ENCODE measurements at regions not wholly inside any gene's neighbourhood (a gene's known extent, or its start where the extent isn't known, plus 50 kb on each side); places are given as distances from the start of the nearest gene placed in this dataset.

DNA sequence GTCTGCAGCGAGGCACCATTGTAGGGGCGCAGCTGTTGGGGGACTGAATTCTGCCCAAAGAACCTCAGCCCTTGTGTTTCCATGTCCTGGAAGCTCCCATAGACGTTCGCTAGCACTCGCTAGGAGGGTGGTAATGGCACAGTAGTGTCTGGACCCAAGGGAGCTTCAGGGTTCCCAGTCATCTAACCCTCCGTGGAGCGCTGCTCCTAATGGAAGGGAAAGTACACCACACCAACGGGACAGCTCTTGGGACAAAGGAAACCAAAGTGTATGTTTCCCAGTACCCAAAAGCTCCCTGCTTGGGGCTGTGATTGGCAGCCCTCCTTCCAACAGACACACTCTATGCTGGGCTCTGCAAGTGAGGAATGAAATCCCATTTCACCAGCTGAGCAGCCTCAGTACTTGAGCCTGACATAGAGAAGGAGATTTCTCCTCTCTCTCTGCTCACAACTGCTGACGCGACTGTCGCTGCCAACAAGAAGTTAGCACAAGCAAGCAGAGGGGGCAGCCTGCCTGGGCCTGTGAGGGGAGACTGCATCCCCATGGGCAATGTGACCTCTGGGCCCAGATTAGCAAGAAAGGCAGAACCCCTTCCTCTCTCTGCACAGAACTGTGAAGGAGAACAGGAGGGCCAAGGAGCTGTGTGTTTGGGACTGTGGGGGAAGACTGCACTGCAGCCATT, 67.6 kb upstream of the SMARCAD1 start:
- intact Hi-C loops (cut with micrococcal nuclease; ENCODE audit: unreplicated experiment) = no loop called here
- 49% methylated on average over 11 of the region's 11 CpGs for WGBS (ENCODE audit: insufficient coverage, insufficient replicate concordance, low lambda C conversion rate, missing lambda C conversion rate)
- TF ChIP-seq, protein P1, sequence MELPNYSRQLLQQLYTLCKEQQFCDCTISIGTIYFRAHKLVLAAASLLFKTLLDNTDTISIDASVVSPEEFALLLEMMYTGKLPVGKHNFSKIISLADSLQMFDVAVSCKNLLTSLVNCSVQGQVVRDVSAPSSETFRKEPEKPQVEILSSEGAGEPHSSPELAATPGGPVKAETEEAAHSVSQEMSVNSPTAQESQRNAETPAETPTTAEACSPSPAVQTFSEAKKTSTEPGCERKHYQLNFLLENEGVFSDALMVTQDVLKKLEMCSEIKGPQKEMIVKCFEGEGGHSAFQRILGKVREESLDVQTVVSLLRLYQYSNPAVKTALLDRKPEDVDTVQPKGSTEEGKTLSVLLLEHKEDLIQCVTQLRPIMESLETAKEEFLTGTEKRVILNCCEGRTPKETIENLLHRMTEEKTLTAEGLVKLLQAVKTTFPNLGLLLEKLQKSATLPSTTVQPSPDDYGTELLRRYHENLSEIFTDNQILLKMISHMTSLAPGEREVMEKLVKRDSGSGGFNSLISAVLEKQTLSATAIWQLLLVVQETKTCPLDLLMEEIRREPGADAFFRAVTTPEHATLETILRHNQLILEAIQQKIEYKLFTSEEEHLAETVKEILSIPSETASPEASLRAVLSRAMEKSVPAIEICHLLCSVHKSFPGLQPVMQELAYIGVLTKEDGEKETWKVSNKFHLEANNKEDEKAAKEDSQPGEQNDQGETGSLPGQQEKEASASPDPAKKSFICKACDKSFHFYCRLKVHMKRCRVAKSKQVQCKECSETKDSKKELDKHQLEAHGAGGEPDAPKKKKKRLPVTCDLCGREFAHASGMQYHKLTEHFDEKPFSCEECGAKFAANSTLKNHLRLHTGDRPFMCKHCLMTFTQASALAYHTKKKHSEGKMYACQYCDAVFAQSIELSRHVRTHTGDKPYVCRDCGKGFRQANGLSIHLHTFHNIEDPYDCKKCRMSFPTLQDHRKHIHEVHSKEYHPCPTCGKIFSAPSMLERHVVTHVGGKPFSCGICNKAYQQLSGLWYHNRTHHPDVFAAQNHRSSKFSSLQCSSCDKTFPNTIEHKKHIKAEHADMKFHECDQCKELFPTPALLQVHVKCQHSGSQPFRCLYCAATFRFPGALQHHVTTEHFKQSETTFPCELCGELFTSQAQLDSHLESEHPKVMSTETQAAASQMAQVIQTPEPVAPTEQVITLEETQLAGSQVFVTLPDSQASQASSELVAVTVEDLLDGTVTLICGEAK (IDR thresholded peaks at IDR 0.05; ENCODE audit: borderline replicate concordance) = no peak
- no peak for TF ChIP-seq NR2C2 (IDR thresholded peaks at IDR 0.05; ENCODE audit: borderline replicate concordance, control insufficient read depth, insufficient read length, low read depth)
- POLR2A ChIA-PET = no interaction called here
- CTCF ChIA-PET = no interaction called here
- BruUV-seq (replicated peaks) = no TSS peak
- H3K27me3 ChIP-seq (replicated peaks in 1 of 2; ENCODE audit: control insufficient read depth in 2 of 2, insufficient read depth in 2 of 2, low read length in 1 of 2) = no peaks in the 10 kb centered on the region
- no peak overlapping the region for H3K9ac ChIP-seq (ENCODE audit: control insufficient read depth, insufficient read depth, low read length)
- H3K36me3 ChIP-seq (ENCODE audit: control insufficient read depth in 2 of 2, insufficient read depth in 2 of 2, low read length in 1 of 2) = no peaks in the 10 kb centered on the region
- RAD21 ChIA-PET (ENCODE audit: unreplicated experiment) = no interaction called here
- H3K4me3 ChIP-seq = no peak overlapping the region
- H3K27ac ChIP-seq (ENCODE audit: control insufficient read depth, insufficient read depth) = no peak overlapping the region
- in situ Hi-C loops (cut with MboI) = loop anchor here (25.0 kb wide), 1 partner anchor 353 kb away; no protein-coding TSS in a partner anchor
- DNase-seq (ENCODE audit: low read depth, low spot score) (no peak), FAIRE-seq (no peak), ATAC-seq (no peak)
- H2AFZ ChIP-seq (ENCODE audit: control insufficient read depth, low read depth, low read length) = no peak overlapping the region
- SMC1A ChIA-PET (ENCODE audit: uncharacterized antibody, unreplicated experiment) = interaction anchor here (0.7 kb wide), 1 partner anchor 135 kb away, joined by 3 read pairs; no protein-coding TSS in a partner anchor
- no peaks in the 10 kb centered on the region for H3K9me3 ChIP-seq (replicated peaks; ENCODE audit: control insufficient read depth, insufficient read depth, low read length)
- no peaks in the 10 kb centered on the region for H3K4me1 ChIP-seq (ENCODE audit: control insufficient read depth, insufficient read depth, low read length)
- no peaks in the 10 kb centered on the region for H3K79me2 ChIP-seq (ENCODE audit: control insufficient read depth, insufficient read depth, low read length)
- no peak overlapping the region for H3K4me2 ChIP-seq (ENCODE audit: control insufficient read depth, insufficient read depth)
- H4K20me1 ChIP-seq (ENCODE audit: control insufficient read depth, insufficient read depth) = no peaks in the 10 kb centered on the region

Measured in GM12878 (cell line).